GM21786 (cell line): ENCODE measurements at regions not wholly inside any gene's neighbourhood (a gene's known extent, or its start where the extent isn't known, plus 50 kb on each side); places are given as distances from the start of the nearest gene placed in this dataset.

Experiments used
- ATAC-seq: cut with Tn5 transposase; IDR thresholded peaks from one replicate; pipeline ENCODE4 v1.9.1; 2021; ENCODE audit not compliant: unreplicated experiment

DNA sequence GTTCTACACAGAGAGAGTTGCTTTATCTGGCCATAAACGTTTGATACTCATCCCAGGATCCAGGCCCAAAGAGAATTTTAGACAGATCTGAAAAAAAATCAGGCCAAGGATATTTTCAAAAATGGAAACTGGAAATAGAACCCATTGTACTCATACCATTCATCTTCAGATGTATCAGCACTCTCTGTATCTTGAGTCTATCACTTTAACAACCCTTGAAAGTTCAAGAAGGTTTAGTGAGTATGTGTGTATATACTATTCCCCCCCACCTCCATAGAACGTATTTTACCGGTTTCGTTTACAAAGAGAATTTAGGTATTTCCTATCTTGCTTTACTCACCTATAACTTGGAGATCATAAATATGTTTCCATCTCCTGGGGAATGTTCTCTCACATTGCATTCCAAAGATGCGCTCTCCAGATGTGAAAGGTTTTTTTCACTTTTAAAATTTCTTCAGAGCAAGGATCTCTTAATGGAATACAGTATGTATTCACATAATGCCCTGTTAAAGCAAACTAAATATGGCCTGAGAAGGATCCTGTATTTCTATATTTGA, 105.5 kb upstream of the TUT7 start:
- no peak for ATAC-seq

DNA sequence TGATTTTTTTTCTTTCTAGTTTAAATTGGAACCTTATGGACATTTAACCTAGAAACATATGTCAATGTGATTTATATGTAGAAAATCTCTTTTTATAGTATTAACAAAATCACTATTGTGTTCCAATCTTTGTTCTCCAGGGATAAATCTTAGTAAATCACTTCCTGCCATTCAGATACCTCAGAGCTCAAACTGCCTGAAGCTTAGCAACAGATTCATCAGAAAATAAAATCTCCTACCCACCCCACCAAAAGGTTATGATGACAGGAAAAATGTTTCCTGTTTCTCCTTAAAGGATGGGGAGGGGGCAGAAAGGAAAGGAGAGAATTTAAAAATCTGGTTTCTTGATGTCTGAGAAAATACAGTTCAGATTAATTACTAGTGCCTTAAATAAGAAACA, 105.0 kb upstream of the TUT7 start:
- no peak for ATAC-seq

DNA sequence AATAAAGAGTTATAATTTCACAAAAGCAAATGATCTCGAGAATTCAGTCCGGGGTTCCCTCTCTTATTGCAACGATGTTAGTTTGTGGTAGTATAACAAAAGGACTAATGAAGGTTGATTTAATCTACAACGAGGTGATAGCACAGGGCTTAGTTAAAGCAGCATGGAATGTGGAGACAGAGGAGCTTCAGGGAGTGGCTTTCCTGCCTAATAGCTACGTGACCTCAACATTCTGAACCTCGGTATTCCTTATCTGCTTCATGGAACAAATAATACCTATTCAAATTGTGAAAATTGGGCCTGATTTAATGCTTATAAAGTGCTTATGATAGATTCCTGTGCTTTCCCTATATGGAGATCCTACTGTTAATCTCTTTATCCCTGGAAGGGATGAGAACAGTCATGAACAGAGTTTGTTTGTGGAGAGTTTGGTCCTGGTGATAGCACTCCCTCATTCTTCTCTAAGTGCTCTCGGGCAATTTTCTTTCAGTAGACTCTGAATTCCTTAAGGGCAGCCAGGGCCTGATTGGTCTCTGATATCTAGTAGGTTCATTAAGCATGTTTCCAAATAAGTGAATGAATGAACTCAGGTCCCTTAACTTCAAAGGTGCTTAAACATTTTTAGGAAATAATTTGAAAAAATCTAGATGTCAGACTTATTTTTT, 104.1 kb upstream of the TUT7 start:
- ATAC-seq = no peak

DNA sequence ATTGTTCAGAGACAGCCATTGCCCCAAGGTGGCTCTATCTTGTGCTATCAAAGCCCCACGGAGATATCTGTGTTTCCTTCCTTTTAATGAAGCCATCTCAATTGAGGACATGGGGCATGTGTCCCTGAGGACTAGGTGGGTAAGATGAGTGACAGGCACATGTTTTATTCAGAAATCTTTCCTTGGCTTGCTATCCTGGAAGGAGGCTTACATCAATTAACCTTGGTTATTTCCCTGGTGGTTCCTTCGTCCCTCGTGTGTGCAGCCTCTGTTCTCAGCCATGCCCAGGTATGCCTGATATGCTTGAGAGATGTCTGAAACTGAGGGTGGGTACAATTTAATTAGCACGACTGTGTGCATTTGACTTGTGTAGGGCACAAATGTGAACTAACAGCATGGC, 102.2 kb upstream of the TUT7 start:
- no peak for ATAC-seq

DNA sequence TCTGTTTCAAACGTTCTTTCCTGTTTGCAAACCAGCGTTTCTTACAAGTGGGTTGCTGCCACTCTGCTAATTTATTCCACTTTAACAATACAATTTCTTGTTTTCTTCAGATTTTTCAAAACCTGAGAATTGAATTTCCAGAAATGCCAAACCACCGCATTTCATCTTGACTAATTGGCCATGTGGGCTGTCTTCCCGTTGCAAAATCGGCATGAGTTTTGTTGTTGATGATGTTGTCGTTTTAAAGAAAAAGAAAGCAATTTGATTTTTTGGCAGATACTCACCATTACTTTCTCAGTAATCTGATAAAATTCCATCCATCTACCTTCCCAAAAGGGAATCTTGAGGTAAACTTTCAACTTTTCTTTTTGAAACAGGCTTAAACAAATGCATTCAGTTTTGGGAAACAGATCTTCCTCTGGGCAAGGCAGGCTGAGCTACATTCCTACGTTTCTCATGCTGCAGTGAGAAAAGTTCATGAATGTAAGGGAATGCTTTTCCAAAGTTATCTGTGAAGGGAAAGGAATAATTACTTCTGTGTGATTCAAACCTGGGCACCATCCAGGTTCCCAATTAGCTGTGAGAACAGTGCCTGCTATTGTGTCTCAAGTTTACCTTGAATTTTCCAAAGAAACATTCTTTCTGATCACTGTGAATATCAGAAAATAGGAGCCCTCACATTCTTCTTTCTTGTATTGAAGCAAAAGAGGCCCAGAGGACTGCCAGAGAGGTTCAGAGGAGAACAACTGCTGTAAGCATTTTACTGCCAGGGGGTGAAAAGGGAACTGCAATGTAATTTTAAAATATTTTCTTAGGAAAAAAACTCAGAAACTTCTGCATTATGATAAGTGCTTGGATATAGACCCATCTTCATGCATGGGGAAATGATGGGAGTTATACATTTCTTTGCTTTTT, 100.7 kb upstream of the TUT7 start:
- ATAC-seq = no peak

DNA sequence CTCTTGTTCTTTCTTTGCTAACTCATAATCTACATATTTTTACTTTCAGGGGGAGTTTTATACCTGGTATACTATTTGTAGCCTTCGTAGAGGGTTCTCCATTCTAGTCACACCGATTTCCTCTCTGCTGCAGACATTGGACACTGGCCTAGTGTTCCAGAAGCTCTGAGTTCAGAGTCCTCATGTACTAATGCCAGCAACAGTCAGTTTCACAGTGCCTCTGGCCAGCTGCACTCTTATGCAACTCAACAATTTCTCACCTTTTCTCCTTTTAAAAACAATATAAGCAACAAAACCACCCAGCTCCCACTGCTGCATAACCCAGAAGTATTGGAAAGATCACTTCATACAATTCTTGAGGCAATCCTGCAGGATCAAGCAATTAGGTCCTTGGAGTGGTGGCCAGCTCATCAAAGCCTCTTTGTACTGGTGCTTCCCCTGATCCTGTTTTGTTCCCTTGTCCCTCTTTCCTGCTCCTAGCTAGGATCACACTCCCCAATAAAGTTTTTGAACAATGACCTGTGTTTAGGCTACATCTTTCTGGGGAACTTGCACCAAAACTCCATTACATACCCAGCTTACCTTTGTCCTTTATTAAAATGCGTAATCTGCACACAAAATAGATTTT, 98.1 kb upstream of the TUT7 start:
- no peak for ATAC-seq

DNA sequence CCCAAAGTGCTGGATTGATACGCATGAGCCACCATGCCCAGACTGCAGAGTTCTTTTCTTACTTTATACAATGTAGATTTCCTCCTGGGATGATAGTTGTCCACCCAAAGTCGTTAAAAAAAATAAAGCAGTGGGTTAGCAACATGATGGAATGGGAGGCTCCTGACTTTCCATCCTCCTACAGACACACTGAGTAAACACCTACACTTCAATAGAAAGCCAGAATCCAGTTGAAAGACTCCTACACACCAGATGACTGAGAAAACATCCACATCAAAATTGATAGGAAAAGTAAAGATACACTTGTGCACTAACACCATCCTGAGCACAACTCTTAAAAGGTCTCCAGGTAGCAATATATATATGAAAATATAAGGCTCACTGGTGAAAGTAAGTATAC, 95.0 kb upstream of the TUT7 start:
- no peak for ATAC-seq

DNA sequence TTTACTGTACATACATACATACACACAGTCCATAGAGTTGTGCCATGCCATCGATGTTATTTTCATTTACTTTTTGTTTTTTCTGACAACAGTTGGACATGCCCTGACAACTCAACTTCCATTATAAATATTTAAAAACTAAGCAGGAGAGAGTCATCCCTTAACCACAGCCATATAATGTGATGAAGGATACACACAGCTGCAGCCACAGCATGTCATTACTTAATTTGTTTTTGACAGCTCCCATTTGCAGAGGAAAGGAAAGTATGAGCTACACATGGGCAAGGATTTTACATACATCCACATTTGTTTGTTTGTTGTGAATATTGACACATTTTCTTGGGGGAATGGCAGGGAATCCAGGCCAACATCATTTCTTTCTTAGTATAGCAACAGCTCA, 91.5 kb upstream of the TUT7 start:
- ATAC-seq = no peak

DNA sequence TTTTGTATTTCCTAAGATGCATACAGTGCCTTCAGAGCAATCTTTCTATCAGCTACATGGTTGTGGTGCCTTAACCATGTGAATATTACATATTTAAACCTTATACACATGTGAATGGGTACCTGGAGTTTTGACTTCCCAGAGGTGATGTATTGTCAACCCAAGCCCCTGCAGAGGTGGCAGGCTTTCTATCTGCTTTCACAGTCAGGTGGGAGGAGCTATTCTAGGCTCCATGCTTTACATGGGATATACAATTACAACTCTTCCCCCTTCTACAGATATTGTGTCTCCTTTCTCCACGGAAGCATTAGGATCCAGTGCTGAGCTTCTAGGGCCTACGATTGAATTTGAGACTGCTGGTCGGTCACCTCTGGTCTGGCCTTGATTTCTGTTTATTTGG, 89.8 kb upstream of the TUT7 start:
- no peak for ATAC-seq

DNA sequence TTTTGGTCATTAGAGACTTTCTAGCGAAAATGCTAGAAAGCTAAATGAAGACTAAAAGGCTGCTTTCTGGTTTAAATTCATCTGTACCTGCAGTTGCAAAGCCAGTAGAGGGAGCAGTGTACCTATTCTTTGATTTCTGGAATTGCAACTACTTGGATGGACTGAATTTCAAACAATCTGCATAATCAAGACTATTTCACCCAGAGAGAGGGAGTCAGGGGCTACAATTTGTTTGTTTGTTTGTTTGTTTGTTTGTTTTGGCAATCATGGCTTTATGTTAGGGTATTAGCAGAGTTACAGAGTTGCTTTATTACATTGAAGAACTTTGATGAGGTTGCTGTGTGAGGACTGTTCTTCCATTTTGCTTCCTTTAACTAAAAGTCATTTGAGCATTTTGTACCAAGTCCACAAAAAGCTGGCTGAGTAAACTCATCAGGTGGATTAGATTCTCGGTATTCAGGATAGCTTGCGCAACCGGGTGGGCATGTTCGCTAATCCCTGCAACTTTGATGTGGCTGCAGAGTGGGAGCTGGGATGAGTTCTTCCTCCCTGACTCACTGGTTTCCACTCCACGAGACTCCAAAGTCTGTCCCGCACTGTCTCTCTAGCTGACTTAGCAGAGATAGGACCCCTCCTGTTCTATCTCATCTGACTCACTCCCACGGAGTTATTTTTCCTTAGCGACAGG, 80.0 kb upstream of the TUT7 start:
- no peak for ATAC-seq

DNA sequence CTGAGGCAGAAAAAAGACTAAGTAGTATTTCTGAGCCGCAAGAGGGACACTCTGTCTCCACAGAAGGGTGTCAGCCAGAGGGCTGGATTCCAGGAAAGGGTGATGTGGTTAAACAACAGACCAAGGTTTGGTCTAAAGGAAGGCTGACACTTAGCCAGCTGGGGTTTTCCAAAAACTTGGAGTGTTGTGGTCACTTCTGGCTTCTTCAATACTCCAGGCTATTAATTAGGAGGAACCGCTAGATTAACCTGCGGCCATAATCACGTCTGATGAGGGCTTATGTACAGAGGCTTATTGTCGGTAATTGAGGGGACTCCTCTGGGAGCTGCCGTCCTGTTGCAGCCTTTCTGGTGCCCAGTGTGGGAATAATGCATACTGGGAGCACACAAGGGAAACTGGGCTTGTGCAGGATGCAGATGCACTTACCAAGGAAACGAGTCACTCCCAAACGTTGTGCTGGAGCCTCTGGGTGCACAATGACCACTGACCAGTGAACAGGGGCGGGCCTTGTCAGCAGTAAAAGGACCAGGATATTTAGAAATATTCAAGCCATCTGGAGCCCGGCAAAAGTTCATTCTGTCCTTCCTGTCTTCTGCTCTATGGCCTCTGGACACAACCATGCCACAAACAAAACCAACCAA, 70.2 kb upstream of the TUT7 start:
- ATAC-seq = no peak

DNA sequence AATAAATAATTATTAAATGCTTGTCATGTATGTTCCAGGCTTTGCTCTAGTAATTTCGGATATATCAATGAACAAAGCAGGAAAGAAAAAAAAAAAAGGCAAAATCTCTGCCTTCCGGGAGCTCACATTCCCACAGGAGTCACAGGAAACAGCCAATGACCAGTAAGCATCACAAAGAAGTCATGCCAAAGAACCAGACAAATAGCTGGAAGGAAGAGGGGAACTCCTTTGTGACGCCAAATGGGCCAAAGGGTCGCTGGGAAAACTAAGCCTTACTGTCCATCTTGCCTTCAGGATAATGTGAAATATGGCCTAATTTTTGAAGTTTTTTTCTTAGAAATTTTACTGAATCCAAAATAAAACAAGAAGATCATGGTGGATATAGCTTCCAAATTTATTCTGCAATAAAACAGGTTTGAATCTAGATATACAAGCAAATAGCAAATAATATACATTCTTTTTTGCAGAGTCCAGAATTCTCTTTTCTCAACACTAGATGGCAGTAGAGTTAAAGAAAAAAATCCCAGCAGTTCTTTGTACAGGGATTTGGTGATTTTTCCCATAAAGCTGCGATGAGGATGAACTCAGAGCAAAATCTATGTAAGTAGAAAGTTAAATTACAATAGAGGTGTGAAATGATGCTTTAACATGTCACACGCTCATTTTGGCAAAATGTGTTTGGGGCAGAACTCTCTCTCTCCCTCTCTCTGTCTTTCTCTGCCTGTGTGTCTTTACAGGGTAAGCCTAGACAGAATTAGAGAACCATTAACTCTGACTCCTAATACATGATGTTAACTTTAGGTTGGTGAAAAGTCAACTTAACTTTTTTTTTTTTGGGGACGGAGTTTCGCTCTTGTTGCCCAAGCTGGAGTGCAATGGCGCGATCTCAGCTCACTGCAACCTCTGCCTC, 60.0 kb upstream of the TUT7 start:
- no peak for ATAC-seq

DNA sequence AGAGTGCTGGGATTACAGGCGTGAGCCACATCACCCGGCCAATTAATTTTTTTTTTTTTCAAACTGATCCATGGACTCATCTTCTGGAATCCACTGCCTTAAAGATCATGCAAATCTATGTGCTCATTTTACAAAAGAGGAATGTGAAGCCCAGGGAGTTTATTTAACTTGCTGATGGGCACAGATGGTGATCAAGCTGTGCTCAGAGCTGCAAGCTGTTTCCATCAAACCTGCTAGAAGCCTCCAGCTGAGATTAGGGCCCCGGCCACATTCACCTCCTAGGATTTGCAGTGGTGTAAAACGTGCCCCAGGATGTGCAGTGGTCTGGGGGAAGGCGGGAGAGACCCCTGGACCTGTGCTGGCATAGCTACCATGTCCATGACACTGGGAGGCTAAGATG, 56.1 kb upstream of the TUT7 start:
- no peak for ATAC-seq

DNA sequence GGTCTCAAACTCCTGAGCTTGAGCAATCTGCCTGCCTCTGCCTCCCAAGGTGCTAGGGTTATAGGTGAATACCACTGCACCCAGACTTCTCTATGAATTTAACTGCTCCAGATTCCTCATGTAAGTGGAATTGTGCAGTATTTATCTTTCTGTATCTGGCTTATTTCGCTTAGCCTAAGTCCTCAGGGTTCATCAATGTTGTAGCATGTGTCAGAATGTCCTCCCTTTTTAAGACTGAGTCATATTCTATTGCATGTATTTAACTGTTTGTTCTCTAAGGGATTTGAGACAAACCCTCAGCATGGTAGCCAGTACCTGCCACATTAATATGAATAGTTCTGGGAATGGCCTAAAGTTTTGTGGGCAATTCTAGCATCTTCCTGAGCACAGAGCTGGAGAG, 53.9 kb upstream of the TUT7 start:
- no peak for ATAC-seq

DNA sequence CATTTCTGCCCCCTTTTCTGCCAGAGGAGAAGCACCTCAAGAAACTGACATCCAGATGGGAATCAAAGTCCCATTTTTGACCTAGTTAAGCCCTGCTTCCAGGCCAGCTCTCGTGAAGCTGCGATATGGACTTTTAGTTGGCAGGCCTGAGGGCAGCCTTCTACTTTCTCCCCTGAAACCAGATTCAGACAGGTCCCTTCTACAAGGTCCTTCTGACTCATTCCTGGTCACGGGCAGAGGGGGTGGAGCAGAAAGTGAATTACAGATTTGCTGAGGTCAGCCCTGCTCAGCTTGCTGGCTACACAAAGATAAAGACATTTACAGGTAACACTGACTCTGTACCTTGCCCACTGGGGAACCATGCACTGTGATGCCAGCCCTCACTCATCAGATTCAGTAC, 52.8 kb upstream of the TUT7 start:
- no peak for ATAC-seq

DNA sequence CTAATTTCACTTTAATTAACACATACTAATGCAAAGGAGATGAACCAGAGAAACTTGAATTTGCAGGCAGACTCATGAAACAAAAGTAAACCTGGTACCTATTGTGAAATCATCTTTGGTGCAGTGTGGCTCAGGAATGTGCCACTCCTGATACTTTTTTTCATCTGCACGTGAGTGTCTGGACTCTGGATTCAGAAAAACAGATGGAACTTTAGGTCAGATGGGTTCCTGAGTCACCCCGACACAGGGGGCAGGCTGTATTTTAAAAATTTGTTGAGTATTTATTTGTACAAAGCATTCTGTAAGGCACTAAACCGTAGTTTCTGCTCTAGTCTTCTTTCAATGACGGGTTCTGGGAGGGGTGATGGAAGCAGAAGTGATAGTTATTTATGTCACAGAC, 52.2 kb upstream of the TUT7 start:
- no peak for ATAC-seq

DNA sequence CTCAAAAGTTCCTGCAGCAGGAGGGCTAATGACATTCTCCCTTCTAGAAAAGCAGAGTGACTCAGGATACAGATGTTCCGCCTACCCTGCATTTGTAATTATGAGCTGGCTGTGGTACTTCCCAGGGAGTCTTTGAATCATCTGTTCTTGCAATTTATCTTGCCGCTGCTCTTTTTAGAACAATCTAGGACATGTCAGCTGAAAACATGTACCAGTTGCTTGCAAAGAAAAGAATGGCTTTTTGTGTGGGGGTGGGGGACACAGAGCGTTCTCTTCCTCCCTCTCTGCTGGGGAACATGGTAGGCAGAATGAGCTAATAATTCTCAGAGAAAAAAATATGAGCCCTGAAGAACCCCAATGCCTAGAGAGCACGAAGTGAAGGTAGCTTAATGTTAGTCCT, 51.7 kb upstream of the TUT7 start:
- ATAC-seq = no peak

DNA sequence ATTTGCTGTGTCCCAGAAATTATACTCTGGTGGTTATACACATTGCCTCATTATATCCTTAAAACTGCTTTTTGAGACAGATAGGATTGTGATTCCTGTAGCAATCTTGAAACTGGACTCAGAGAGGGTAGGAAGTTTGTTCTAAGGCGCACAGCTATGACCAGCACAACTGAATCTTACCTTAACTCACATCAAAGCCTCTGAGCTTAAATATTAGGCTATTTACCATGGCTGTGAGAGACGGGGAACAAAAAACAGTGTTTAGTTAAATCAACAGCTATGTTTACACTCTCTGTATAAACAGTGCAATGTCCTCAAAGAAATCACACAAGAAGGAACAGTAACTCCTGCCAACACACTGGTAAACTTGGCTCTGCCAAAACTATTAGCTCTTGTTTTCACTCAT, 50.9 kb upstream of the TUT7 start:
- ATAC-seq = no peak
